Spleen (tissue), 7 donors: ENCODE measurements at regions not wholly inside any gene's neighbourhood (a gene's known extent, or its start where the extent isn't known, plus 50 kb on each side); places are given as distances from the start of the nearest gene placed in this dataset.

Experiments
- CTCF ChIP-seq, 11 experiments: fragments of 200-600 bp in 7 of 11; fragments of 450-650 bp in 4 of 11; sonication (generic) in 4 of 11; IDR thresholded peaks in 8 of 11; conservative IDR thresholded peaks in 3 of 11; 1 replicate in 7 of 11; 2 replicates in 4 of 11; pipeline versions ENCODE4 v1.4.0 to v1.8.0; 2016 to 2021; ENCODE audit warnings: antibody characterized with exemption in 11 of 11, inconsistent platforms in 4 of 11, mild to moderate bottlenecking in 1 of 11
- POLR2A ChIP-seq, 3 donors: fragments of 450-650 bp; IDR thresholded peaks; one replicate each; pipeline ENCODE4 v1.5.1; 2017; ENCODE audit warnings: antibody characterized with exemption in 3 of 3, mild to moderate bottlenecking in 1 of 3
- donor health status: DM: no; HTN: no; CAD: no; lungs with moderate emphysema.
- donor health status: DM: no; HTN: no; CAD: no.
- donor health status: DM: no; HTN: no; CAD: no.

- TF ChIP-seq CTCF (IDR thresholded peaks at IDR 0.05 in 8 of 11, conservative IDR thresholded peaks at IDR 0.05 in 3 of 11), result no peak
- TF ChIP-seq POLR2A (IDR thresholded peaks at IDR 0.05), result no peak
Observed at GRCh38 chr10:131679926-131680325, 220.9 kb upstream of the PPP2R2D start.
